GM10248 (cell line): ENCODE measurements at regions not wholly inside any gene's neighbourhood (a gene's known extent, or its start where the extent isn't known, plus 50 kb on each side); places are given as distances from the start of the nearest gene placed in this dataset.
A peak's percentile ranks its signal among the peaks of the same experiment; 100 is the strongest.

Source experiments
- CTCF ChIA-PET: fragments of 300-600 bp; sonication (Branson Sonifier 250); formaldehyde crosslinking; extraction: SDS; loops from one replicate; lab custom pipeline; 2021; ENCODE audit warnings: antibody characterized with exemption; lab: Yijun Ruan, JAX
- POLR2A ChIA-PET: fragments of 350-650 bp; sonication (Branson Sonifier 250); formaldehyde crosslinking; extraction: SDS; loops from one replicate; lab custom pipeline; 2020; ENCODE audit warnings: antibody characterized with exemption; lab: Yijun Ruan, JAX
- DNase-seq: peaks from one replicate; pipeline ENCODE4 v3.0.0; 2012; ENCODE audit errors: extremely low spot score
- CTCF ChIP-seq: IDR thresholded peaks from 2 replicates; pipeline ENCODE4 v1.5.1; 2012; ENCODE audit warnings: mild to moderate bottlenecking, low read depth; ENCODE audit errors: extremely low read depth, missing control alignments, control extremely low read depth

- ChIA-PET CTCF (interaction anchor here (1.3 kb wide), 1 partner anchor 23 kb away, joined by 6 read pairs; no protein-coding TSS in a partner anchor), POLR2A (no interaction called here)
- no peak for TF ChIP-seq CTCF
- DNase-seq, result peak; percentile 5
Measured at GRCh38 chr13:78160793-78161192, 242.2 kb upstream of the EDNRB start.

- POLR2A ChIA-PET, result no interaction called here
- DNase-seq, result no peak
- TF ChIP-seq CTCF, result no peak
- CTCF ChIA-PET, result interaction anchor here (3.1 kb wide), 1 partner anchor 14 kb away, joined by 16 read pairs; no protein-coding TSS in a partner anchor
Measured at GRCh38 chr13:78152415-78152814, 233.8 kb upstream of the EDNRB start.

- TF ChIP-seq CTCF, result no peak
- POLR2A ChIA-PET, result no interaction called here
- CTCF ChIA-PET, result interaction anchor here (1.3 to 3.3 kb wide), 6 partner anchors 10 to 43 kb away, joined by 3 to 24 read pairs (median 4); no protein-coding TSS in a partner anchor
- no peak for DNase-seq
Measured at GRCh38 chr13:78147905-78148304, 229.3 kb upstream of the EDNRB start.

- DNase-seq, result no peak
- ChIA-PET CTCF (interaction anchor here (1.1 to 3.3 kb wide), 2 partner anchors 7 to 96 kb away, joined by 3 to 24 read pairs; no protein-coding TSS in a partner anchor), POLR2A (no interaction called here)
- no peak for TF ChIP-seq CTCF
Measured at GRCh38 chr13:78145276-78145675, 226.6 kb upstream of the EDNRB start.

GRCh38 chr13:78139765-78140164 is 221.1 kb upstream of the EDNRB start:
- no peak for DNase-seq
- CTCF ChIA-PET, result interaction anchor here (1.2 to 4.7 kb wide), 7 partner anchors 7 to 839 kb away, joined by 3 to 49 read pairs (median 16); no protein-coding TSS in a partner anchor
- POLR2A ChIA-PET, result no interaction called here
- no peak for TF ChIP-seq CTCF

- ChIA-PET CTCF (interaction anchor here (1.0 to 4.7 kb wide), 17 partner anchors 8 to 931 kb away, joined by 3 to 49 read pairs (median 6); no protein-coding TSS in a partner anchor), POLR2A (no interaction called here)
- no peak for TF ChIP-seq CTCF
- DNase-seq, result no peak
Measured at GRCh38 chr13:78138756-78139155, 220.1 kb upstream of the EDNRB start.
